Thymus (tissue), 11 donors: ENCODE measurements at regions not wholly inside any gene's neighbourhood (a gene's known extent, or its start where the extent isn't known, plus 50 kb on each side); places are given as distances from the start of the nearest gene placed in this dataset.
A peak's percentile ranks its signal among the peaks of the same experiment; 100 is the strongest.
"Not testable (repeated sequence)": the region's sequence is repeated elsewhere in the genome, so short reads cannot be mapped to it uniquely, and the experiment has no call there.

ENCODE experiments used
- DNase-seq, 9 donors: peaks; one replicate each; pipeline ENCODE4 v3.0.0-alpha.2; 2013; ENCODE audit warnings: low spot score in 9 of 9, low read depth in 6 of 9, missing footprints in 1 of 9
- H3K27ac ChIP-seq, 2 donors: one replicate each; pipeline ENCODE4 v1.5.1; 2013; ENCODE audit warnings: control low read depth in 1 of 2, low read depth in 1 of 2, low read length in 1 of 2, mild to moderate bottlenecking in 1 of 2, moderate library complexity in 1 of 2
- H3K27me3 ChIP-seq, 2 donors: one replicate each; pipeline ENCODE4 v1.5.1; 2013; ENCODE audit warnings: low read length in 1 of 2; ENCODE audit not compliant: control insufficient read depth in 2 of 2, insufficient read depth in 1 of 2
- H3K36me3 ChIP-seq, 2 donors: one replicate each; pipeline ENCODE4 v1.5.1; 2013; ENCODE audit warnings: low read length in 1 of 2, mild to moderate bottlenecking in 1 of 2, moderate library complexity in 1 of 2; ENCODE audit not compliant: control insufficient read depth in 2 of 2, insufficient read depth in 2 of 2
- H3K4me1 ChIP-seq, 2 donors: one replicate each; pipeline ENCODE4 v1.5.1; 2013; ENCODE audit warnings: low read length in 2 of 2; ENCODE audit not compliant: control insufficient read depth in 2 of 2, insufficient read depth in 2 of 2
- H3K4me3 ChIP-seq, 2 donors: one replicate each; pipeline ENCODE4 v1.5.1; 2013; ENCODE audit warnings: low read length in 2 of 2, control low read depth in 1 of 2, mild to moderate bottlenecking in 1 of 2
- H3K9me3 ChIP-seq, 2 donors: one replicate each; pipeline ENCODE4 v1.5.1; 2013; ENCODE audit warnings: low read length in 1 of 2, mild to moderate bottlenecking in 1 of 2; ENCODE audit not compliant: control insufficient read depth in 2 of 2, insufficient read depth in 1 of 2
- WGBS: extraction: QIAGEN DNeasy Blood & Tissue Kit; methylation state at CpG from one replicate; pipeline ENCODE4 v1.1.7; 2013; 5-methylcytosine and 5-hydroxymethylcytosine counted together
- donor health status: healthy.

- Histone ChIP-seq H3K9me3 (no peaks in the 10 kb centered on the region), H3K27me3 (no peaks in the 10 kb centered on the region), H3K36me3 (no peaks in the 10 kb centered on the region), H3K27ac (no peak overlapping the region), H3K4me3 (no peak overlapping the region), H3K4me1 (no peaks in the 10 kb centered on the region)
- peak in 1 of 9 donors; percentile 16 for DNase-seq
Observed at GRCh38 chr3:28150465-28151206, 90.8 kb upstream of the CMC1 start.

- WGBS, result 95% methylated on average over 2 of the region's 2 CpGs
- no peaks in the 10 kb centered on the region for H3K4me1 ChIP-seq
- DNase-seq, result no peak
- H3K9me3 ChIP-seq, result no peaks in the 10 kb centered on the region
- no peak overlapping the region for H3K27ac ChIP-seq
- H3K27me3 ChIP-seq, result no peaks in the 10 kb centered on the region
- no peaks in the 10 kb centered on the region for H3K36me3 ChIP-seq
- no peak overlapping the region for H3K4me3 ChIP-seq
Observed at GRCh38 chr3:28151207-28151550, 90.2 kb upstream of the CMC1 start.

DNA sequence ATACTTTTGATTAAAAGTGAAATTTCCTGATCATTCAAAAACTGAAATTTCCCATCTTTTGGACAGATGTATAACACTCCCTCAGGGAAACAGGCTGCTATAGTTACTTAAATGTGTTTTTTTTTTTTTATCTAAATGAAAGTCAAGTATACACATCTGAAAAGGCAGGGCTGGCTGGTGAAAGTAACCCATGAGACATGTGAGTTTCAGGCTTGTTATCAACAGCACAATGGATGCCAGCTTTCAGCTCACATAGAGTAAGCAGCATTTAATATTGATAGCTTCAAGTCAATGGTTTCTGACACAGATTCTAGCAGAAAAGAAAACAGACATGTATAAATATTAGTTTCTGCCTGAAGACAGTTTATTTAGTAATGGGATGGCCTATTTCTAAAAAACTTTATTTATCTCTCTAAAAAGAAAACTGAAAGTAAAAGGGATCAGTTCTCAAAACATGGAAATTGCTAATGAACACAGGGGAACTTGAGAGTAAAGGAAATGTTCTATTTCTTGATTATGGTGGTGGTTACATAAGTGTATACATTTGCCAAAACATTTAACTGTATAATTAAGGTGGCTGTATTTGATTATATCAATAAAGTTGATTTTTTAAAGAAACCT is 89.7 kb upstream of the CMC1 start:
- H3K4me3 ChIP-seq, result no peak overlapping the region
- no peak overlapping the region for H3K27ac ChIP-seq
- H3K4me1 ChIP-seq, result no peaks in the 10 kb centered on the region
- no peaks in the 10 kb centered on the region for H3K27me3 ChIP-seq
- no peaks in the 10 kb centered on the region for H3K9me3 ChIP-seq
- no peaks in the 10 kb centered on the region for H3K36me3 ChIP-seq
- peak in 1 of 9 donors; percentile 20 for DNase-seq

- H3K4me3 ChIP-seq, result no peak overlapping the region
- DNase-seq, result no peak
- 47% methylated on average over 2 of the region's 2 CpGs for WGBS
Observed at GRCh38 chr3:28155631-28156030, 85.8 kb upstream of the CMC1 start.

DNA sequence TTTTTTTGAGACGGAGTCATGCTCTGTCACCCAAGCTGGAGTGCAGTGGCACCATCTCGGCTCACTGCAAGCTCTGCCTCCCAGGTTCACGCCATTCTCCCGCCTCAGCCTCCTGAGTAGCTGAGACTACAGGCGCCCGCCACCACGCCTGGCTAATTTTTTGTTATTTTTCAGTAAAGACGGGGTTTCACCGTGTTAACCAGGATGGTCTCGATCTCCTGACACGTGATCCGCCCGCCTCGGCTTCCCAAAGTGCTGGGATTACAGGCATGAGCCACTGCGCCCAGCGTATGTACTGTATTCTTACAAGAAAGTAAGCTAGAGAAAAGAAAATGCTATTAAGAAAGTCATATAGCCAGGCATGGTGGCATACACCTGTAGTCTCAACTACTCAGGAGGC is 84.8 kb upstream of the CMC1 start:
- not testable (repeated sequence) for H3K4me3 ChIP-seq, H3K36me3 ChIP-seq, H3K4me1 ChIP-seq, H3K27me3 ChIP-seq, DNase-seq, H3K9me3 ChIP-seq, H3K27ac ChIP-seq
- 95% methylated on average over 16 of the region's 16 CpGs for WGBS

More at GRCh38 chr3:28155631-28156030, 85.8 kb upstream of the CMC1 start:
- Histone ChIP-seq H3K27ac (no peak overlapping the region), H3K36me3 (no peaks in the 10 kb centered on the region), H3K4me1 (no peaks in the 10 kb centered on the region), H3K27me3 (no peaks in the 10 kb centered on the region), H3K9me3 (no peaks in the 10 kb centered on the region)

GRCh38 chr3:28171962-28172361 is 69.5 kb upstream of the CMC1 start:
- Histone ChIP-seq H3K27ac (peak overlapping the region in 1 of 2 donors; percentile 43), H3K36me3 (no peaks in the 10 kb centered on the region), H3K9me3 (no peaks in the 10 kb centered on the region), H3K27me3 (no peaks in the 10 kb centered on the region), H3K4me1 (no peaks in the 10 kb centered on the region), H3K4me3 (no peak overlapping the region)
- 18% methylated on average over 1 of the region's 1 CpG for WGBS
- peak in 8 of 9 donors; percentile 13 to 72 (median 26) for DNase-seq

- no peaks in the 10 kb centered on the region for H3K36me3 ChIP-seq
Observed at GRCh38 chr3:28172748-28173147, 68.7 kb upstream of the CMC1 start.

GRCh38 chr3:28173836-28174235 is 67.6 kb upstream of the CMC1 start:
- Histone ChIP-seq H3K9me3 (no peaks in the 10 kb centered on the region), H3K36me3 (no peaks in the 10 kb centered on the region), H3K4me1 (no peaks in the 10 kb centered on the region), H3K27me3 (no peaks in the 10 kb centered on the region), H3K27ac (no peak overlapping the region), H3K4me3 (no peak overlapping the region)
- no peak for DNase-seq
- WGBS, result 63% methylated on average over 3 of the region's 3 CpGs

More at GRCh38 chr3:28172748-28173147, 68.7 kb upstream of the CMC1 start:
- Histone ChIP-seq H3K27ac (no peak overlapping the region), H3K4me3 (no peak overlapping the region), H3K27me3 (no peaks in the 10 kb centered on the region), H3K9me3 (no peaks in the 10 kb centered on the region), H3K4me1 (no peaks in the 10 kb centered on the region)
- DNase-seq, result no peak

DNA sequence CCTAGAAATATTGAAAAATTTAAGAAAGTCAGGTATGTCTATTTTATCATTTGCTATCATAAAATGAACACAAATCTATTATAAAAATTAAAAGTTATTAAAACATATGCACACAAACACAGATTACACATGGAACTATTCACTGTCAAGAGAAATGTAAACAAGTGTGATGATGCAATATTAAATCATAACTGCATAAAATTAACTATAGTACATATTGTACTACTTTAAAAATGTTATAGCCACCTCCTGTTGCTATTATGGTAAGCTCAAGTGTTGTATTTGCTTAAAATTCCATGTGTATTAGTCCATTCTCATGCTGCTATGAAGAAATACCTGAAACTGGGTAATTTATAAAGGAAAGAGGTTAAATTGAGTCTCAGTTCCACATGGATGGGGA is 54.7 kb upstream of the CMC1 start:
- DNase-seq, result no peak
- Histone ChIP-seq H3K36me3 (no peaks in the 10 kb centered on the region), H3K9me3 (no peaks in the 10 kb centered on the region), H3K4me3 (no peak overlapping the region), H3K27ac (no peak overlapping the region), H3K4me1 (no peaks in the 10 kb centered on the region), H3K27me3 (no peaks in the 10 kb centered on the region)
